ENCODE measurements at regions not wholly inside any gene's neighbourhood (a gene's known extent, or its start where the extent isn't known, plus 50 kb on each side); places are given as distances from the start of the nearest gene placed in this dataset.

GRCh38 chr14:58697930-58698642 is 60.3 kb downstream of the DACT1 start:
- TF ChIP-seq POLR2AphosphoS5 (IDR thresholded peaks at IDR 0.05) = no peak
- TF ChIP-seq CTCF (IDR thresholded peaks at IDR 0.05 in 8 of 11, conservative IDR thresholded peaks at IDR 0.05 in 3 of 11) = no peak
- no peak for TF ChIP-seq POLR2A (IDR thresholded peaks at IDR 0.05)
- Histone ChIP-seq H3K4me3 (no peak overlapping the region), H3K9me3 (no peaks in the 10 kb centered on the region), H3K27me3 (replicated peaks in 1 of 7) (no peaks in the 10 kb centered on the region), H3K4me1 (no peaks in the 10 kb centered on the region), H3K36me3 (no peaks in the 10 kb centered on the region), H3K27ac (no peak overlapping the region)
- WGBS, 5 donors = 77 to 92% (median 85%) methylated on average over 4 of the region's 4 CpGs
- no peak for DNase-seq
- intact Hi-C loops (cut with DNase I; ENCODE audit: low total_unique reads) = no loop called here

- Histone ChIP-seq H3K4me3 (no peak overlapping the region), H3K27me3 (replicated peaks in 1 of 7) (no peaks in the 10 kb centered on the region), H3K27ac (no peak overlapping the region), H3K9me3 (no peaks in the 10 kb centered on the region), H3K36me3 (no peaks in the 10 kb centered on the region), H3K4me1 (no peaks in the 10 kb centered on the region)
- no peak for TF ChIP-seq POLR2AphosphoS5 (IDR thresholded peaks at IDR 0.05)
- TF ChIP-seq POLR2A (IDR thresholded peaks at IDR 0.05) = no peak
- TF ChIP-seq CTCF (IDR thresholded peaks at IDR 0.05 in 8 of 11, conservative IDR thresholded peaks at IDR 0.05 in 3 of 11) = no peak
- intact Hi-C loops (cut with DNase I; ENCODE audit: low total_unique reads) = no loop called here
- 42 to 70% (median 60%) methylated on average over 1 of the region's 1 CpG for WGBS, 5 donors
- no peak for DNase-seq
Measured at GRCh38 chr14:58699681-58700205, 62.0 kb downstream of the DACT1 start.

GRCh38 chr14:58701156-58701555 is 63.4 kb downstream of the DACT1 start:
- DNase-seq = no peak
- H3K36me3 ChIP-seq = no peaks in the 10 kb centered on the region
- no peaks in the 10 kb centered on the region for H3K4me1 ChIP-seq
- H3K27me3 ChIP-seq (replicated peaks in 1 of 7) = no peaks in the 10 kb centered on the region
- intact Hi-C loops (cut with DNase I; ENCODE audit: low total_unique reads) = no loop called here
- WGBS, 5 donors = 81 to 93% (median 86%) methylated on average over 3 of the region's 3 CpGs
- no peak overlapping the region for H3K4me3 ChIP-seq
- no peaks in the 10 kb centered on the region for H3K9me3 ChIP-seq
- H3K27ac ChIP-seq = no peak overlapping the region
- TF ChIP-seq POLR2AphosphoS5 (IDR thresholded peaks at IDR 0.05) (no peak), POLR2A (IDR thresholded peaks at IDR 0.05) (no peak), CTCF (IDR thresholded peaks at IDR 0.05 in 8 of 11, conservative IDR thresholded peaks at IDR 0.05 in 3 of 11) (no peak)

GRCh38 chr14:58701604-58702003 is 63.8 kb downstream of the DACT1 start:
- 81 to 90% (median 89%) methylated on average over 1 of the region's 1 CpG for WGBS, 5 donors

More at GRCh38 chr14:58701604-58702003, 63.8 kb downstream of the DACT1 start:
- Histone ChIP-seq H3K4me1 (no peaks in the 10 kb centered on the region), H3K4me3 (no peak overlapping the region), H3K36me3 (no peaks in the 10 kb centered on the region), H3K9me3 (no peaks in the 10 kb centered on the region), H3K27me3 (replicated peaks in 1 of 7) (no peaks in the 10 kb centered on the region), H3K27ac (no peak overlapping the region)
- DNase-seq = no peak
- intact Hi-C loops (cut with DNase I; ENCODE audit: low total_unique reads) = no loop called here
- TF ChIP-seq POLR2AphosphoS5 (IDR thresholded peaks at IDR 0.05) (no peak), POLR2A (IDR thresholded peaks at IDR 0.05) (no peak), CTCF (IDR thresholded peaks at IDR 0.05 in 8 of 11, conservative IDR thresholded peaks at IDR 0.05 in 3 of 11) (no peak)
